ENCODE measurements at regions not wholly inside any gene's neighbourhood (a gene's known extent, or its start where the extent isn't known, plus 50 kb on each side); places are given as distances from the start of the nearest gene placed in this dataset.

- Histone ChIP-seq H3K27ac (ENCODE audit: low read length) (no peak overlapping the region), H3K9me3 (ENCODE audit: low read length) (no peaks in the 10 kb centered on the region), H3K9ac (ENCODE audit: low read length) (no peak overlapping the region), H3K9me2 (ENCODE audit: insufficient read depth, low read length) (no peaks in the 10 kb centered on the region), H3K79me2 (replicated peaks; ENCODE audit: insufficient read depth, low read length) (no peaks in the 10 kb centered on the region), H3K36me3 (ENCODE audit: insufficient read depth, low read length) (no peaks in the 10 kb centered on the region), H4K20me1 (ENCODE audit: insufficient read depth) (no peaks in the 10 kb centered on the region), H3F3A (ENCODE audit: insufficient read depth, low read length, poor library complexity, severe bottlenecking) (no peaks in the 10 kb centered on the region), H3K27me3 (ENCODE audit: insufficient read depth, low read depth, low read length) (no peaks in the 10 kb centered on the region), H2AFZ (ENCODE audit: low read depth, low read length) (no peak overlapping the region), H3K4me3 (ENCODE audit: low read length) (no peak overlapping the region), H3K4me2 (ENCODE audit: low read length) (no peak overlapping the region)
- TF ChIP-seq RAD21 (conservative IDR thresholded peaks at IDR 0.05) (no peak), POLR2AphosphoS5 (IDR thresholded peaks at IDR 0.05) (no peak), EP300 (conservative IDR thresholded peaks at IDR 0.05; ENCODE audit: poor library complexity, severe bottlenecking) (no peak), REST (IDR thresholded peaks at IDR 0.05; ENCODE audit: borderline replicate concordance) (no peak), TAF1 (IDR thresholded peaks at IDR 0.05; ENCODE audit: low read depth) (no peak), EZH2 (IDR thresholded peaks at IDR 0.05; ENCODE audit: borderline replicate concordance, insufficient read depth, low read length, poor library complexity, severe bottlenecking) (no peak), SMC3 (conservative IDR thresholded peaks at IDR 0.05; ENCODE audit: poor library complexity) (no peak), MXI1 (conservative IDR thresholded peaks at IDR 0.05; ENCODE audit: poor library complexity, severe bottlenecking) (no peak)
- TF ChIP-seq, protein P1, sequence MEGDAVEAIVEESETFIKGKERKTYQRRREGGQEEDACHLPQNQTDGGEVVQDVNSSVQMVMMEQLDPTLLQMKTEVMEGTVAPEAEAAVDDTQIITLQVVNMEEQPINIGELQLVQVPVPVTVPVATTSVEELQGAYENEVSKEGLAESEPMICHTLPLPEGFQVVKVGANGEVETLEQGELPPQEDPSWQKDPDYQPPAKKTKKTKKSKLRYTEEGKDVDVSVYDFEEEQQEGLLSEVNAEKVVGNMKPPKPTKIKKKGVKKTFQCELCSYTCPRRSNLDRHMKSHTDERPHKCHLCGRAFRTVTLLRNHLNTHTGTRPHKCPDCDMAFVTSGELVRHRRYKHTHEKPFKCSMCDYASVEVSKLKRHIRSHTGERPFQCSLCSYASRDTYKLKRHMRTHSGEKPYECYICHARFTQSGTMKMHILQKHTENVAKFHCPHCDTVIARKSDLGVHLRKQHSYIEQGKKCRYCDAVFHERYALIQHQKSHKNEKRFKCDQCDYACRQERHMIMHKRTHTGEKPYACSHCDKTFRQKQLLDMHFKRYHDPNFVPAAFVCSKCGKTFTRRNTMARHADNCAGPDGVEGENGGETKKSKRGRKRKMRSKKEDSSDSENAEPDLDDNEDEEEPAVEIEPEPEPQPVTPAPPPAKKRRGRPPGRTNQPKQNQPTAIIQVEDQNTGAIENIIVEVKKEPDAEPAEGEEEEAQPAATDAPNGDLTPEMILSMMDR (IDR thresholded peaks at IDR 0.05; ENCODE audit: poor library complexity, severe bottlenecking) = no peak
Measured at GRCh38 chr3:193963808-193964516, 172.0 kb upstream of the HES1 start.

DNA sequence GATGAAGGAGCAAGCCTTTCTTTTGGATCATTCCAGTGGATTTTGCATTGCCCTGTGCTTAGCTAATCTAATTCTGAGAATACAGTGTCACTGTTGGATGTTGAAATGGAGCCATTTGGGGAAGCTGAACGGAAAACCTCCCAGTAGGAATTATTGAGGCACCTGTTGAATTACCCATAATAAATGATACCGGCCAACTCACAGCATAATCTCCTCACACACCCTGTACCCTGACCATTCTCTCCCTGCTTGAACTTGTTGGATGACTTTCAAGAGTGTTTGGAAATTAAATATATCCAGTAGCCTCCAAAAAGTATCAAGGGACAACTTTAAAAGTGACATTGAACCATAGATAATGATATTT lies 171.4 kb upstream of the HES1 start:
- Histone ChIP-seq H2AFZ (ENCODE audit: low read depth, low read length) (no peak overlapping the region), H3F3A (ENCODE audit: insufficient read depth, low read length, poor library complexity, severe bottlenecking) (no peaks in the 10 kb centered on the region), H3K9me3 (ENCODE audit: low read length) (no peaks in the 10 kb centered on the region), H3K4me3 (ENCODE audit: low read length) (no peak overlapping the region), H3K27ac (ENCODE audit: low read length) (no peak overlapping the region), H3K9me2 (ENCODE audit: insufficient read depth, low read length) (no peaks in the 10 kb centered on the region), H3K27me3 (ENCODE audit: insufficient read depth, low read depth, low read length) (no peaks in the 10 kb centered on the region), H3K9ac (ENCODE audit: low read length) (no peak overlapping the region), H3K79me2 (replicated peaks; ENCODE audit: insufficient read depth, low read length) (no peaks in the 10 kb centered on the region), H4K20me1 (ENCODE audit: insufficient read depth) (no peaks in the 10 kb centered on the region), H3K4me2 (ENCODE audit: low read length) (no peak overlapping the region), H3K36me3 (ENCODE audit: insufficient read depth, low read length) (no peaks in the 10 kb centered on the region)
- no peak for TF ChIP-seq RAD21 (conservative IDR thresholded peaks at IDR 0.05)
- no peak for TF ChIP-seq EP300 (conservative IDR thresholded peaks at IDR 0.05; ENCODE audit: poor library complexity, severe bottlenecking)
- TF ChIP-seq, protein P1 (IDR thresholded peaks at IDR 0.05; ENCODE audit: poor library complexity, severe bottlenecking) = no peak
- TF ChIP-seq TAF1 (IDR thresholded peaks at IDR 0.05; ENCODE audit: low read depth) = no peak
- TF ChIP-seq EZH2 (IDR thresholded peaks at IDR 0.05; ENCODE audit: borderline replicate concordance, insufficient read depth, low read length, poor library complexity, severe bottlenecking) = no peak
- TF ChIP-seq POLR2AphosphoS5 (IDR thresholded peaks at IDR 0.05) = no peak
- no peak for TF ChIP-seq SMC3 (conservative IDR thresholded peaks at IDR 0.05; ENCODE audit: poor library complexity)
- no peak for TF ChIP-seq MXI1 (conservative IDR thresholded peaks at IDR 0.05; ENCODE audit: poor library complexity, severe bottlenecking)
- no peak for TF ChIP-seq REST (IDR thresholded peaks at IDR 0.05; ENCODE audit: borderline replicate concordance)

All from neural cell (in vitro differentiated cells).